ENCODE measurements at regions not wholly inside any gene's neighbourhood (a gene's known extent, or its start where the extent isn't known, plus 50 kb on each side); places are given as distances from the start of the nearest gene placed in this dataset.
"Not testable (repeated sequence)": the region's sequence is repeated elsewhere in the genome, so short reads cannot be mapped to it uniquely, and the experiment has no call there.

DNA sequence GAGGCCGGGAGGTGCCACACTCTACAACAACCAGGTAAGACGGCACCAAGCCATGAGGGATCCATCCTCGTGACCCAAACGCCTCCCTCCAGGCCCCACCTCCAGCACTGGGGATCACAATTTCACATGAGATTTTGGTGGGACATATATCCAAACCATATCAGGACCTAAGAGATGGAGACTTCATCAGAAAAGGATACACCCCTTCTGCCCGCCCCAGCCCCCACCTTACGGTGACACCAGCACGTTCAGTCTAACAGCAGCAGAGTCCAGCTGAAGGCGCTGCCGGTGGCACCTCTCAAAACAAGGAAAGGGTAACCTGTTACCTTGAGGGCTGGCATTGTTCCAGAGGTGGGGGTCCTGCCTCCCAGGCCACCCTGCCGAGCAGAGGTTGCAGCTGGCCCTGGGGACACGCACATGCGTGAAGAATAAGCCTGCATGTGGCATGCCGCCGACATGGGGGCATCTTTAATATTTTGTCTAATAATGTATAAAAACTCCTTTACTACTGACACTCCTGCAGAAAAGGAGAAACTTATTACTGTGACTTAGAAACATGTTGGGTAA lies 154.4 kb downstream of the GALR1 start:
- no peak for DNase-seq (ENCODE audit: insufficient read length)
- FAIRE-seq = no peak
- no peak for TF ChIP-seq TAF1 (IDR thresholded peaks at IDR 0.05; ENCODE audit: borderline replicate concordance, low read depth, low read length)
- no peak for TF ChIP-seq POLR2AphosphoS5 (IDR thresholded peaks at IDR 0.05; ENCODE audit: low read depth, low read length)
- no peak for TF ChIP-seq POLR2A (IDR thresholded peaks at IDR 0.05; ENCODE audit: low read depth, low read length)

DNA sequence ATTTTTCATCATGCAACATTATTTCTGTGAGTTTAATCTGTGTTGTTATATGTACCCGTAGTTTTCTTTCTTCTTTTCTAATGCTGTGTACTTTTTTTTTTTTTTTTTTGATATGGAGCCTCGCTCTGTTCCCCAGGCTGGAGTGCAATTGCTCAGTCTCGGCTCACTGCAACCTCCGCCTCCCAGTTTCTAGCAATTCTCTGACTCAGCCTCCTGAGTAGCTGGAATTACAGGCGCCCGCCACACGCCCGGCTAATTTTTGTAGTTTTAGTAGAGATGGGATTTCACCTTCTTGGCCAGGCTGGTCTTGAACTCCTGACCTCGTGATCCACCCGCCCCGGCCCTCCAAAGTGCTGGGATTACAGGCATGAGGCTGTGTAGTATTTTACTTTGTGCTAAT lies 155.4 kb downstream of the GALR1 start:
- FAIRE-seq (no peak), DNase-seq (ENCODE audit: insufficient read length) (no peak)
- TF ChIP-seq POLR2AphosphoS5 (IDR thresholded peaks at IDR 0.05; ENCODE audit: low read depth, low read length) = no peak
- TF ChIP-seq TAF1 (IDR thresholded peaks at IDR 0.05; ENCODE audit: borderline replicate concordance, low read depth, low read length) = no peak
- TF ChIP-seq POLR2A (IDR thresholded peaks at IDR 0.05; ENCODE audit: low read depth, low read length) = no peak

DNA sequence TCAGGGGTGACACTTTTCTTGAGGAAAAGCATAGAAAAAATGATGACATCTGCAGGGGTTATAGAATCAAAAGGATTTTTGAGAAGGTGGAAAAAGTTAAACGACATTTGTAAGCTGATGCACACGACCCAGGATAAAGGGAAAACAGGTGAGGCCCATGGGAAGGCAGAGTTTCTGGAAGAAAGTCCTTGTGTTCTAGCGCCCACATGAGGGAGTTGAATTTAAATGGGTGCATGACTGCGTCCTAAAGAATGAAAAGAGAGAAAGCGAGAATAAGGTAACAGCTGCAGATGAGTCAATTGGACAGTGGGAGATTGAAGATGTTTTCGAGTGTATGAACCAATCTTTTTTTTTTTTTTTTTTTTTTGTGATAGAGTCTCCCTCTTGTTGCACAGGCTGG lies 158.1 kb downstream of the GALR1 start:
- TF ChIP-seq TAF1 (IDR thresholded peaks at IDR 0.05; ENCODE audit: borderline replicate concordance, low read depth, low read length) (no peak), POLR2AphosphoS5 (IDR thresholded peaks at IDR 0.05; ENCODE audit: low read depth, low read length) (no peak), POLR2A (IDR thresholded peaks at IDR 0.05; ENCODE audit: low read depth, low read length) (no peak)
- FAIRE-seq (no peak), DNase-seq (ENCODE audit: insufficient read length) (no peak)

DNA sequence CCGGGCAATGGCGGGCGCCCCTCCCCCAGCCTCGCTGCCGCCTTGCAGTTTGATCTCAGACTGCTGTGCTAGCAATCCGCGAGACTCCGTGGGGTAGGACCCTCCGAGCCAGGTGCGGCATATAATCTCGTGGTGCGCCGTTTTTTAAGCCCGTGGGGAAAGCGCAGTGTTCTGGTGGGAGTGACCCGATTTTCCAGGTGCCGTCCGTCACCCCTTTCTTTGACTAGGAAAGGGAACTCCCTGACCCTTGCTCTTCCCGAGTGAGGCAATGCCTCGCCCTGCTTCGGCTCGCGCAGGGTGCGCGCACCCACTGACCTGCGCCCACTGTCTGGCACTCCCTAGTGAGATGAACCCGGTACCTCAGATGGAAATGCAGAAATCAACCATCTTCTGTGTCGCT lies 171.9 kb downstream of the GALR1 start:
- not testable (repeated sequence) for FAIRE-seq; DNase-seq (ENCODE audit: insufficient read length)

DNA sequence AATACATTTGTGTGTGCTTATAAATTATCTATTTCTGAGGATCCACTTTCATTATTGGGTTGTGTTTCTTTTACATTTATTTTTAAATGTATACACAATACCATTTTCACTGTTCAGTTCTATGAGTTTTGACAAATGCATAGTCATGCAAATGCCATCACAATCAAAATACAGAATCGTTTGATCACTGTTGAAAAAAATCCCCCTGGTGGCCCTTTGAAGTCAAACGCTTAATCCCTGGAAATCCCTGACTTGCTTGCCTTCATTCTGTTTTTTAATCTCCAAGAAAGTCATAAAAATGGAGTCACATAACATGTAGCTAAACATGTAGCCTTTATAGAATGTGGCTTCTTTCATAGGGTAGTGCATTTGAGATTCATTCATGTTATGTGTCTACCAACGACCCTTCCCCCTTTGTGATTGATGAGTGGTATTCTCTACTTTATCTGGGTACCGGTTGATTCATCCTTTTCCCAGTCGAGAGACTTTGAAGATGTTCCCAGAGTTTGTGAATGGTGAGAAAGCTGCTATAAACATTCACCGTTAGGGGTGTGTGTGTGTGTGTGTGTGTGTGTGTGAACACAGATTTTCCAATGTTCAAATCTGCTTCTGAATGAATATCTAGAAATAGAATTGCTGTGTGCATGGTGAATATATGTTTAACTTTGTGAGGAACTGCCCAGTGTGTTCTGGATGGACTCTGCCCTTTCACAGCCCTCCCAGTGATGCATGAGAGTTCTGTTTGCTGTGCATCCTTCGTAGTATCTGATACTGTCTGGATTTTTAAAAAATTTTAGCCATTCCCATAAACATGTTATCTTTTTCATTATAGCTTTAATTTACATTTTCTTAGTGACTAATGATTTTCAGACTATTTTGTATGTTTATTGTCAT lies 173.6 kb downstream of the GALR1 start:
- no peak for DNase-seq (ENCODE audit: insufficient read length)

DNA sequence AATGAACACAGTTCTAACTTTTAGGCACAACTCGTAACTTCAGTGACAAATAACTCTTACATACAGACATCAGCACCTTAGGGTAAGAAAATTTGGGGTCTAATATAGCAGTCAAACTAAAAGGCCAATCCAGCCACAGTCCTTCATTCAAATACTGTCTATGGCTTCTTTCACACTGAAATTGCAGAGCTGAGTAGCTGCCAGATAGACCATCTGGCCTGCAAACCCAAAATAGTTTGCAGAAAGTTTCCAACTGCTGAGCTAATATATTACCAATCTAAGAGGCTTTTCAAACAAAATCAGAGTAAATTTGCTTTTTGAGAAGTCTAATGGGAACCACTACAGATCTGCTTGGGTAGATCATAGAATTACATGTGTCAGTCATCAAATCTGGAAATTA lies 183.4 kb downstream of the GALR1 start:
- no peak for FAIRE-seq

More for the DNA sequence above, 173.6 kb downstream of the GALR1 start:
- FAIRE-seq = no peak
- TF ChIP-seq TAF1 (IDR thresholded peaks at IDR 0.05; ENCODE audit: borderline replicate concordance, low read depth, low read length) (no peak), POLR2AphosphoS5 (IDR thresholded peaks at IDR 0.05; ENCODE audit: low read depth, low read length) (no peak), POLR2A (IDR thresholded peaks at IDR 0.05; ENCODE audit: low read depth, low read length) (no peak)

DNA sequence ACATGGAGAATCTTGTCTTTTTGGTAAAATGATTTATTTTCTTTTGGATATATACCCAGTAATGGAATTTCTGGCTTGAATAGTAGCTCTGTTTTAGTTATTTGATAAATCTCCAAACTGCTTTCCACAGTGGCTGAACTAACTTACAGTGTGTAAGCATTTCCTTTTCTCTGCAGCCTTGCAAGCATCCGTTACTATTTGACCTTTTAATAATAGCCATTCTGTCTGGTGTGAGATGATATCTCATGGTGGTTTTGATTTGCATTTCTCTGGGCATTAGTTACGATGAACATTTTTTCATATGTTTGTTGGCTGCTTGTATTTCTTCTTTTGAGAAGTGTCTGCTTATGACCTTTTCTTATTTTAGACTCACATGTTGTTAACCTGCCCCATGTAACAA lies 190.2 kb downstream of the GALR1 start:
- no peak for FAIRE-seq

More for the DNA sequence above, 183.4 kb downstream of the GALR1 start:
- TF ChIP-seq TAF1 (IDR thresholded peaks at IDR 0.05; ENCODE audit: borderline replicate concordance, low read depth, low read length) (no peak), POLR2A (IDR thresholded peaks at IDR 0.05; ENCODE audit: low read depth, low read length) (no peak), POLR2AphosphoS5 (IDR thresholded peaks at IDR 0.05; ENCODE audit: low read depth, low read length) (no peak)
- DNase-seq (ENCODE audit: insufficient read length) = no peak

DNA sequence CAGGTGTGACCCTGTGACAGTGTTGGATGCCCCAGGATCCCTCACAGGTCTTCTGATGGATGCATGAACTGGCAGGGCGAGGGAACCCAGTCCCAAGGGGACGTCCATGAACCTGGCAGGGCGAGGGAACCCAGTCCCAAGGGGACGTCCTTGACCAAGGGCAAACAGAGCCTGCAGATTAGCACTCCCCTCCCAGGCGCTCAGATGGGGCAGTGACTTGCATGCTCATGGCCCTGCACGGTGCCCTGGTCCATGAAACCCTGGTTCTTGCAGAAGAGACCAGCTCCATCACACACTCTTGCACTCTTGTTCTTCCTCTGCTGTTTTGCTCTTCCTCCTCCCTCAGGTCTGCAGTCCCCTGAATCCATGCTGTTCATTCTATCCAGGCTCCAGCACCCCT lies 192.7 kb downstream of the GALR1 start:
- TF ChIP-seq POLR2AphosphoS5 (IDR thresholded peaks at IDR 0.05; ENCODE audit: low read depth, low read length) (no peak), TAF1 (IDR thresholded peaks at IDR 0.05; ENCODE audit: borderline replicate concordance, low read depth, low read length) (no peak), POLR2A (IDR thresholded peaks at IDR 0.05; ENCODE audit: low read depth, low read length) (no peak)
- no peak for FAIRE-seq

More for the DNA sequence above, 190.2 kb downstream of the GALR1 start:
- no peak for DNase-seq (ENCODE audit: insufficient read length)
- TF ChIP-seq POLR2A (IDR thresholded peaks at IDR 0.05; ENCODE audit: low read depth, low read length) = no peak
- TF ChIP-seq POLR2AphosphoS5 (IDR thresholded peaks at IDR 0.05; ENCODE audit: low read depth, low read length) = no peak
- TF ChIP-seq TAF1 (IDR thresholded peaks at IDR 0.05; ENCODE audit: borderline replicate concordance, low read depth, low read length) = no peak

DNA sequence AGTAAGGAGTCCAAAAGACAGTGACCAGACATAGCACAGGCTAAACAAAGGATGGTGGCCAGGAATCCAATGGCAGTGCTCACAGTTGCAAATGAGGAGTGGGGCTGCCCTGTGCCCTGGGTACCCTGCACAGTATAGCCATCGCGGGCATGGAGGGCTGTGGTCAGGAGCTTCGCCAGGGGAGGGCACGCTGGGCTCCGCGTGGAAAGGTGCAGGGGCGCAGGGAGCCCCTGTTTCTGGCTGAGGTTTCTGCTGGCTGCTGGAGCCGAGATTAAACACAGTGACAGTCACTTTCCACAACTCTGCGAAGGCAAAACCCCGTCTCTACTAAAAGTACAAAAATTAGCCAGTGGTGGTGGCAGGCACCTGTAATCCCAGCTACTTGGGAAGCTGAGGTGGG lies 194.7 kb downstream of the GALR1 start:
- DNase-seq (ENCODE audit: insufficient read length) = no peak
- TF ChIP-seq TAF1 (IDR thresholded peaks at IDR 0.05; ENCODE audit: borderline replicate concordance, low read depth, low read length) (no peak), POLR2A (IDR thresholded peaks at IDR 0.05; ENCODE audit: low read depth, low read length) (no peak), POLR2AphosphoS5 (IDR thresholded peaks at IDR 0.05; ENCODE audit: low read depth, low read length) (no peak)
- no peak for FAIRE-seq

More for the DNA sequence above, 192.7 kb downstream of the GALR1 start:
- no peak for DNase-seq (ENCODE audit: insufficient read length)

DNA sequence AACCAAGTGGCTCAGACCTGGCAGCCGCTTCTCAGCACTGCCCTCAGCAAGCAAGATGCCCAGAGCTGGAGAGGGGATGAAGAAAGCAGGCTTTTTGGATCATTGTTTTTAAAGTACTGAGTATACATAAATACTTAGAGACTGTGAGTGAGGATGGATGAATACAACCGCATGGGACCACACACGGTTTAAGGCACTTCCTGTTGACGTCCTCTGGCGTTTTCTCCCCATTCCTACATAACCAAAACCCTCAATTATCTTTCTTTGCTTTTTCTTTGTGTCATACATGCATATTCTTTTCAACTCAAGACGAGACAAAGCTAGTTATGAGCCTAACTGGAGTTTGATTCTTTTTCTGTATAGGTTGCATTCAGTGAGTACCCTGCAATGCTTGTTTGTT lies 198.4 kb downstream of the GALR1 start:
- FAIRE-seq (no peak), DNase-seq (ENCODE audit: insufficient read length) (no peak)
- no peak for TF ChIP-seq POLR2AphosphoS5 (IDR thresholded peaks at IDR 0.05; ENCODE audit: low read depth, low read length)

DNA sequence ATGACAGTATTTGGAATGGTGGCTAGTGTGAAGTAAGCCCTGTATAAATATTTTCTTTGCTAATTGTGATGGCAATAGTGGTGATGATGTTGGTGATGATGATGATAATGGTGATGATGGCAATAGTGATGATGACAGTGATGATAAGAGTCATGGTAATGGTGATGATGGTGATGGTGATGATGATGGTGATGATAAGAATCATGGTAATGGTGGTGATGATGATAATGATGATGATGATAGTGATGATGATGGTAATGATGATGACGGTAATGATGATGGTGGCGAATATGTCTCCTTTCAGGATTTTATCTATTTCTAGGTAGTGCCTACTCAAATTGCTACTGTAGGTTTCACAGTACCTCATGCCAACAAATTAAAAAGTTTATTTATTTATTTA lies 205.4 kb downstream of the GALR1 start:
- DNase-seq (ENCODE audit: insufficient read length) = no peak
- TF ChIP-seq TAF1 (IDR thresholded peaks at IDR 0.05; ENCODE audit: borderline replicate concordance, low read depth, low read length) (no peak), POLR2A (IDR thresholded peaks at IDR 0.05; ENCODE audit: low read depth, low read length) (no peak), POLR2AphosphoS5 (IDR thresholded peaks at IDR 0.05; ENCODE audit: low read depth, low read length) (no peak)
- no peak for FAIRE-seq

DNA sequence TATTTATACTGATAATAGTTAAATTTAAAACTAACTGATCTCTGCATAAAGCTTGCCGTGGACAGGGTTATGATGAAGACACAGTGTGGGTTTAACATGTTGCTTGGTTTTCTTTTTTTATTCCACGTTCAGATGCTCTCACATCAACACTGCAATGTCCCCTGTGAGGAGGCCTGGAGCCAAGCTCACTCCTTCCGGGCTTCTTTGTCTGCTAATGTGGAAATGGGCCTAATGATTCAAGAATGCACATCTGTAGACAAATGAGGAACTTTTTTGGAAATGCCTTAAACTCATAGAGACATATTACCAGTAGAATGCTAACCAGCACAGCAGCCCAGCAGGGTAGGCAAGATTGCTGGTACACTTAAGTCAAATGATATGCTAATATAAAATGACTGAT lies 208.0 kb downstream of the GALR1 start:
- FAIRE-seq = no peak
- TF ChIP-seq POLR2AphosphoS5 (IDR thresholded peaks at IDR 0.05; ENCODE audit: low read depth, low read length) = no peak
- TF ChIP-seq POLR2A (IDR thresholded peaks at IDR 0.05; ENCODE audit: low read depth, low read length) = no peak
- no peak for TF ChIP-seq TAF1 (IDR thresholded peaks at IDR 0.05; ENCODE audit: borderline replicate concordance, low read depth, low read length)
- no peak for DNase-seq (ENCODE audit: insufficient read length)

Measured in GM12892 (cell line).